Karpas-422 (cell line): ENCODE measurements at regions not wholly inside any gene's neighbourhood (a gene's known extent, or its start where the extent isn't known, plus 50 kb on each side); places are given as distances from the start of the nearest gene placed in this dataset.

Experiments used
- DNase-seq: peaks from one replicate; pipeline ENCODE4 v3.0.0-alpha.2; 2015
- H2AFZ ChIP-seq: fragments of 200-600 bp; sonication (generic); 2 replicates; pipeline ENCODE4 v1.6.1; 2014; ENCODE audit warnings: antibody characterized with exemption, low read length, mixed read lengths
- H3K27ac ChIP-seq: fragments of 200-600 bp; sonication (generic); 2 replicates; pipeline ENCODE4 v1.5.1; 2014; ENCODE audit warnings: mild to moderate bottlenecking, low read length, moderate library complexity
- H3K27me3 ChIP-seq: fragments of 200-600 bp; sonication (generic); 2 replicates; pipeline ENCODE4 v1.6.1; 2014; ENCODE audit warnings: low read length, mixed read lengths
- H3K36me3 ChIP-seq: fragments of 200-600 bp; sonication (generic); 2 replicates; pipeline ENCODE4 v1.6.1; 2014; ENCODE audit warnings: low read length, mixed read lengths; ENCODE audit not compliant: insufficient read depth
- H3K4me1 ChIP-seq: fragments of 200-600 bp; sonication (generic); 2 replicates; pipeline ENCODE4 v1.6.1; 2014; ENCODE audit warnings: mild to moderate bottlenecking, low read length, mixed read lengths
- H3K4me2 ChIP-seq: fragments of 200-600 bp; sonication (generic); 2 replicates; pipeline ENCODE4 v1.6.1; 2014; ENCODE audit warnings: low read length, low read depth, mild to moderate bottlenecking; ENCODE audit not compliant: poor library complexity, severe bottlenecking
- H3K4me3 ChIP-seq: fragments of 200-600 bp; sonication (generic); 2 replicates; pipeline ENCODE4 v1.5.1; 2014; ENCODE audit warnings: mild to moderate bottlenecking, antibody characterized with exemption, low read length, mixed read lengths
- H3K79me2 ChIP-seq: fragments of 200-600 bp; sonication (generic); 2 replicates; pipeline ENCODE4 v1.6.1; 2014; ENCODE audit warnings: mild to moderate bottlenecking, low read length, mixed read lengths
- H3K9ac ChIP-seq: fragments of 200-600 bp; sonication (generic); 2 replicates; pipeline ENCODE4 v1.6.0; 2014; ENCODE audit warnings: low read length
- H3K9me2 ChIP-seq: fragments of 200-600 bp; sonication (generic), shearing (Covaris generic); replicated peaks from 2 replicates; pipeline ENCODE4 v1.6.0; 2014; ENCODE audit warnings: mild to moderate bottlenecking, low read length, moderate library complexity; ENCODE audit not compliant: insufficient read depth
- H3K9me3 ChIP-seq: fragments of 300-700, 200-600 bp; sonication (generic); 2 replicates; pipeline ENCODE4 v1.6.1; 2014; ENCODE audit warnings: low read length, mixed read lengths
- H4K20me1 ChIP-seq: fragments of 200-600 bp; sonication (generic); 2 replicates; pipeline ENCODE4 v1.6.1; 2014; ENCODE audit warnings: mild to moderate bottlenecking, antibody characterized with exemption, low read length, low read depth; ENCODE audit not compliant: insufficient read depth

DNA sequence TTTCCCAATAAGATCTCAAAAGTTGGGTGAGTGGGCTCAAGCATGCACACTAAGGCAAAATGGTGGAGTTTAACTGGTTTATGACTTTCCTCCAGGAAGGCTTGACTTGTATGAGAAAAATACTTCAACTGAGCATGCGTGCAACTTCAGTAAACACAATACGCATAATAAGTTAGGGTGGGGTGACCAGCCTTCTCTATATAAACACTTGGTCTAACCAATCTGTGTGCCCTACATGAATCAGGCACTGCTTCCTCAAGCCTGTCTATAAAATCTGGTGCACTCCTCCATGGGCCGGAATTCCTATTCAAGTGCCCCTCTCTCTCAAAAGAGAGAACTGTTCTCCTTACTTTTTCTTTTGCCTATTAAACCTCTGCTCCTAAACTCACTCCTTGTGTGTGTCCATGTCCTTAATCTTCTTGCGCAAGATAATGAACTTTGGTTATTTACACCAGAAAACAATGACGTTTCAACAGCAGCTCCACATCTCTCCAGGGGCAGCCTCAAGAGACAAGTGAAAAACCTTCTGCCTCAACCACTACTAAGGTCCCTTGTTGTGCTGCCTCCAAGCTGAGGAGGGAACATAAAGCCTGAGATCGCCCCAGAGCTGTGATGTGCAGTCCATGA lies 352.6 kb downstream of the CAAP1 start:
- no peaks in the 10 kb centered on the region for H3K79me2 ChIP-seq
- no peaks in the 10 kb centered on the region for H3K27me3 ChIP-seq
- H4K20me1 ChIP-seq, result no peaks in the 10 kb centered on the region
- no peak overlapping the region for H3K27ac ChIP-seq
- H3K4me2 ChIP-seq, result no peak overlapping the region
- H3K9me2 ChIP-seq, result no peaks in the 10 kb centered on the region
- H3K9ac ChIP-seq, result no peak overlapping the region
- peaks cover 7% of the 10 kb centered on the region for H3K4me1 ChIP-seq
- H2AFZ ChIP-seq, result no peak overlapping the region
- H3K4me3 ChIP-seq, result no peak overlapping the region
- no peaks in the 10 kb centered on the region for H3K9me3 ChIP-seq
- no peaks in the 10 kb centered on the region for H3K36me3 ChIP-seq
- no peak for DNase-seq

DNA sequence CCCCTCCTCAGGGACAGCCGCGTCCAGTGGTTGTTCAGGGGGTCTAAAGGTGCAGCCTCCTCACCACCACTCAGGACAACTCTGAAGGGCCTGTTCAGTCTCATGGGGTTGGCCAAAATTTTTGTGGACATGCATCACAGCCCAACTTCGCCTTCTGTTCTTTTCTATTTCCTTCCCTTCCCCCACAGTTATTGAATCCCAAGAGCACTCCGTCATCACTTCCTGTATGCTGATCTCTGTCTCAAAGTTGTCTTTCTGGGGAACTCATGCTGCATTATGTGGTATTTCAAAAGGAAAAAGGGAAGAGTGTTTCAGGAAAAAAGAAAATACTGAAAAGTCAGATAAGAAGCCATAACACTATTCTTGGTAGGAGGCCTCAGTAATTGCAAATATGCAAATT lies 355.4 kb downstream of the CAAP1 start:
- Histone ChIP-seq H3K4me1 (peaks cover 7% of the 10 kb centered on the region), H3K4me2 (no peak overlapping the region), H2AFZ (no peak overlapping the region), H3K4me3 (no peak overlapping the region), H3K27ac (no peak overlapping the region), H3K9me3 (no peaks in the 10 kb centered on the region), H3K9me2 (no peaks in the 10 kb centered on the region), H3K27me3 (no peaks in the 10 kb centered on the region), H3K36me3 (no peaks in the 10 kb centered on the region), H4K20me1 (no peaks in the 10 kb centered on the region), H3K9ac (no peak overlapping the region), H3K79me2 (no peaks in the 10 kb centered on the region)
- DNase-seq, result no peak

DNA sequence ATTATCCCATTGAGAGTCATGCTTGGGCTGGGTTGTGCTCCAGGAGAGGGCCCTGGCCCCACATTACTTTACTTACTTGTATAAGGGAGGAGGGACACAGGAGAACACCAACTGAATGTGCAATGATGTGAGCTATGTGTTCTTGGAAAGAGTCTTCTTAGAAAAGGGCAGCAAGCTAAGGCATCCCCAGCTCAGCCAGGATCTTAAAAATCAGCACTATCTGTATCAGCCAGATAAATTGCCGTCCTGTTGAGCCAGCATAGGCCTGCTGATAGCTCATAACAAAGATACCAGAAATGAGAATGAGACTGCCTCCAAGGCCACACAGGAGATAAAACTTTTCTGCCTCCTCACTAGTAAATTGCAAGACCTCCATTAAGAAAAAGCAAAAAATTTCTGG lies 357.5 kb downstream of the CAAP1 start:
- no peak for DNase-seq
- no peaks in the 10 kb centered on the region for H3K36me3 ChIP-seq
- H4K20me1 ChIP-seq, result no peaks in the 10 kb centered on the region
- no peaks in the 10 kb centered on the region for H3K9me3 ChIP-seq
- no peak overlapping the region for H2AFZ ChIP-seq
- no peaks in the 10 kb centered on the region for H3K27me3 ChIP-seq
- H3K9me2 ChIP-seq, result no peaks in the 10 kb centered on the region
- H3K4me2 ChIP-seq, result no peak overlapping the region
- peaks cover 7% of the 10 kb centered on the region for H3K4me1 ChIP-seq
- no peaks in the 10 kb centered on the region for H3K79me2 ChIP-seq
- no peak overlapping the region for H3K27ac ChIP-seq
- no peak overlapping the region for H3K9ac ChIP-seq
- H3K4me3 ChIP-seq, result no peak overlapping the region

DNA sequence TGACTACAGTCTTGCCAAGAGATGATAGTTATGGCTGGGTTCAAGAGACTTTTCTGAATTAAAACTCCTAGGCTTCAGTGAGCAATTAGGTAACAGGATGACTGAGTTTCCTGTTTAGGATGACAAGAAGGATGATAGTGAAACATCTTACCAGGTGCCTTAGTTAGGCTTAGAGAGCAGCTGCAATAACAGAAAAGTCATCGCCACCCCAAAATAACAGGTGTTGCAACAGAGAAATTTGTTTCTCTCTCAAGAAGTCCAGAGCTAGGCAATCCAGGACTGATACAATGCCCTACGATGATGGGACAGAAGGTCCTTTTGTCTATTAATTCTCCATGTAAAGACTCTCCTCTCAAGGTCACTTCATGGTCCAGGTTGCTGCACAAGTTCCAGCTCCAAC lies 361.8 kb downstream of the CAAP1 start:
- Histone ChIP-seq H3K4me1 (peaks cover 8% of the 10 kb centered on the region), H3K36me3 (no peaks in the 10 kb centered on the region), H3K27ac (no peak overlapping the region), H4K20me1 (no peaks in the 10 kb centered on the region), H3K79me2 (no peaks in the 10 kb centered on the region), H3K4me3 (no peak overlapping the region), H3K9me3 (no peaks in the 10 kb centered on the region), H3K9me2 (no peaks in the 10 kb centered on the region), H3K4me2 (no peak overlapping the region), H3K9ac (no peak overlapping the region), H3K27me3 (no peaks in the 10 kb centered on the region), H2AFZ (no peak overlapping the region)
- peak; percentile 11 for DNase-seq

DNA sequence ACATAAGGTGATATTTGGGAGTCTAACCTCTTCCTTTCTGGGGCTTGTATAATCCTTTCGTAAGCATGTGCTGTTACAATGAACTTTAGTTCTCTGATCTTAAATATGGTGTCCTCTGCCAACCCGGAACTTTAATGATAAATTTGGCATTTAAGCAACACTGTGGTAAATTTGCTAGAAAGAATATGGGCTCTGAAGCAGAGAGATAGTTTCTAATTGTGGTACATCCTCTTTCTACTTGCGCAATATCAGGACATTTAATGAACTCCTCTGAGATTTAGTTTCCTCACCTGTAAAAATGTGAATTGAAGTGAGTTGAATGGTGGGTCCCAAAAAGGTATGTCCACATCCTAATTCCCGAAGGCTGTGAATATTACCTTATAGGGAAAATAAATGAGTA lies 364.7 kb downstream of the CAAP1 start:
- H3K4me3 ChIP-seq, result no peak overlapping the region
- no peaks in the 10 kb centered on the region for H3K36me3 ChIP-seq
- H3K79me2 ChIP-seq, result no peaks in the 10 kb centered on the region
- no peaks in the 10 kb centered on the region for H3K9me3 ChIP-seq
- no peak overlapping the region for H3K4me2 ChIP-seq
- no peak overlapping the region for H3K27ac ChIP-seq
- no peak overlapping the region for H2AFZ ChIP-seq
- no peaks in the 10 kb centered on the region for H3K27me3 ChIP-seq
- H3K4me1 ChIP-seq, result peaks cover 8% of the 10 kb centered on the region
- no peaks in the 10 kb centered on the region for H3K9me2 ChIP-seq
- peak; percentile 72 for DNase-seq
- no peaks in the 10 kb centered on the region for H4K20me1 ChIP-seq
- no peak overlapping the region for H3K9ac ChIP-seq

DNA sequence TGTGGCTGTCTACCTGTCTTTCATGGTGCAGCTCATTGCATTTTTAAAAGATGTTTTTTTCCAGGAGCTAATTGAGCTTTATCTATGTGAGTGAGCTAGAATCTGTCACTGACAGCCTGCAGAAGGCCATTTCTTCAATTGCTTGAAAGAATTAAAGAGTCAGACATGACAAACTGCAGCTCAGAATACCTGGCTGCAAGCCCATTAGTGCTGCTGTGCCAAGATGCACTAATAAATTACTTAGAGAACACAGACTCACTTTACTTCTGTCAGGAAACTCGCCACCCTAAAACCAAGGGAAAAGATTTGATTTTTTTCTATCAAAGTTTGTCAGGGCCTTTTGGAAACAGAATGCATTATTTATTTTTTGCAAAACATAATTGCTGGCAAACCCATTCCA lies 368.3 kb downstream of the CAAP1 start:
- no peaks in the 10 kb centered on the region for H3K79me2 ChIP-seq
- H3K4me1 ChIP-seq, result peaks cover 8% of the 10 kb centered on the region
- no peaks in the 10 kb centered on the region for H3K9me3 ChIP-seq
- H3K27ac ChIP-seq, result no peak overlapping the region
- no peaks in the 10 kb centered on the region for H3K9me2 ChIP-seq
- peak; percentile 16 for DNase-seq
- H3K4me3 ChIP-seq, result no peak overlapping the region
- H3K9ac ChIP-seq, result no peak overlapping the region
- H3K36me3 ChIP-seq, result no peaks in the 10 kb centered on the region
- H4K20me1 ChIP-seq, result no peaks in the 10 kb centered on the region
- no peaks in the 10 kb centered on the region for H3K27me3 ChIP-seq
- no peak overlapping the region for H3K4me2 ChIP-seq
- H2AFZ ChIP-seq, result no peak overlapping the region

DNA sequence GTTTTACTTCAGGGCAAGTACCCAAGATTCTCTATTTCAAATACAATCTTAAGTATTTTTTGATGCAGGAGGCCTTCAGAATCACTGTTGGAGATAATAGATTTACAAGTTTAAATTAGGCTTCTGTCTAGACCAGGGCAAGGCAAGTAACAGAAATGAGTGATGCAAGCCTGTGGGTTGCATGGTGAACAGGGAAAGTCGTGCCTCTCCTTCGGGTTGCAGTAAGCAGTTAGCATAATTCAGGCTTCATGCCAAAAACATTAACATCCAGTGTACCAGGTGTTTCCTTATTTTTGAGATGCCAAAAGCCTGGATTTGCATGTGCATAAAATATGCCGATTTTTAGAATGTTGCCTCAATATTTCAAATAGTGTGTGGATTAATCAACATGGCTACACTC lies 369.0 kb downstream of the CAAP1 start:
- H2AFZ ChIP-seq, result no peak overlapping the region
- H4K20me1 ChIP-seq, result no peaks in the 10 kb centered on the region
- H3K4me1 ChIP-seq, result peaks cover 8% of the 10 kb centered on the region
- H3K79me2 ChIP-seq, result no peaks in the 10 kb centered on the region
- no peak overlapping the region for H3K9ac ChIP-seq
- H3K4me2 ChIP-seq, result no peak overlapping the region
- H3K4me3 ChIP-seq, result no peak overlapping the region
- no peaks in the 10 kb centered on the region for H3K27me3 ChIP-seq
- no peaks in the 10 kb centered on the region for H3K36me3 ChIP-seq
- peak; percentile 17 for DNase-seq
- no peaks in the 10 kb centered on the region for H3K9me3 ChIP-seq
- H3K27ac ChIP-seq, result no peak overlapping the region
- no peaks in the 10 kb centered on the region for H3K9me2 ChIP-seq

DNA sequence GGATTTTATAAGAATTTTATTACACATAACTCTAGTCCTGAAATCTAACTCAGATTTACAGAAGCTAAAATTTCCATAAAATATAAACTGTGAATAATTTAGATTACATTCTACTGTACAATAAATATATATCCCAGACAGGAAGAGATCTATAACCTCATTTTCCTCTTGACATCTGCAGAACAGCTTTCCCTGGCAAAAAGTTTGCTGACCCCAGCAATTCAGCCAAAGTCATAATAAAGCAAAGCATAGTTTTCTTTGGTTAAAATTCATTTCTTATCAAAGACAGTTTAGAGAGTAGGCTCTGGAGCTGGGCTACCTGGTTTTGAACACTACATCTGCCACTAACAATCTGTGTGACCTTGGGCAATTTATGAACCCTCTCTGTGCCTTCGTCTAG lies 372.5 kb downstream of the CAAP1 start:
- no peak overlapping the region for H3K4me3 ChIP-seq
- H2AFZ ChIP-seq, result no peak overlapping the region
- no peak overlapping the region for H3K27ac ChIP-seq
- H3K36me3 ChIP-seq, result no peaks in the 10 kb centered on the region
- no peak overlapping the region for H3K4me2 ChIP-seq
- H3K27me3 ChIP-seq, result no peaks in the 10 kb centered on the region
- peak; percentile 0 for DNase-seq
- H4K20me1 ChIP-seq, result no peaks in the 10 kb centered on the region
- no peaks in the 10 kb centered on the region for H3K9me2 ChIP-seq
- no peaks in the 10 kb centered on the region for H3K4me1 ChIP-seq
- H3K9ac ChIP-seq, result no peak overlapping the region
- H3K9me3 ChIP-seq, result no peaks in the 10 kb centered on the region
- no peaks in the 10 kb centered on the region for H3K79me2 ChIP-seq
